Spleen (tissue), 11 donors: ENCODE measurements at regions not wholly inside any gene's neighbourhood (a gene's known extent, or its start where the extent isn't known, plus 50 kb on each side); places are given as distances from the start of the nearest gene placed in this dataset.

Experiments
- DNase-seq: peaks from one replicate; pipeline ENCODE4 v3.0.0-alpha.2; 2020
- H3K27ac ChIP-seq, 8 donors: fragments of 200-600 bp; sonication (generic) in 7 of 8; 1 replicate in 4 of 8; 2 replicates in 4 of 8; pipeline versions ENCODE4 v1.5.0 to v1.8.0; 2016 to 2021; ENCODE audit warnings: inconsistent platforms in 4 of 8, mild to moderate bottlenecking in 4 of 8, moderate library complexity in 1 of 8
- H3K27me3 ChIP-seq, 7 donors: fragments of 200-600 bp; sonication (generic) in 6 of 7; replicated peaks in 1 of 7; 1 replicate in 4 of 7; 2 replicates in 3 of 7; pipeline versions ENCODE4 v1.5.0 to v1.8.0; 2016 to 2021; ENCODE audit warnings: inconsistent platforms in 3 of 7, mild to moderate bottlenecking in 1 of 7
- H3K36me3 ChIP-seq, 6 donors: fragments of 200-600 bp; sonication (generic) in 5 of 6; 1 replicate in 4 of 6; 2 replicates in 2 of 6; pipeline versions ENCODE4 v1.5.0 to v1.8.0; 2016 to 2021; ENCODE audit warnings: inconsistent platforms in 2 of 6
- H3K4me1 ChIP-seq, 6 donors: fragments of 200-600 bp; sonication (generic) in 5 of 6; 1 replicate in 3 of 6; 2 replicates in 3 of 6; pipeline versions ENCODE4 v1.5.0 to v1.8.0; 2016 to 2021; ENCODE audit warnings: inconsistent platforms in 3 of 6
- H3K4me3 ChIP-seq, 8 donors: fragments of 200-600 bp; sonication (generic) in 7 of 8; 1 replicate in 4 of 8; 2 replicates in 4 of 8; pipeline versions ENCODE4 v1.5.0 to v1.8.0; 2016 to 2021; ENCODE audit warnings: inconsistent platforms in 4 of 8, mild to moderate bottlenecking in 4 of 8, moderate library complexity in 2 of 8
- H3K9me3 ChIP-seq, 8 donors: fragments of 200-600 bp; sonication (generic) in 7 of 8; 1 replicate in 4 of 8; 2 replicates in 4 of 8; pipeline versions ENCODE4 v1.5.0 to v1.8.0; 2016 to 2021; ENCODE audit warnings: inconsistent platforms in 4 of 8
- POLR2A ChIP-seq, 3 donors: fragments of 450-650 bp; IDR thresholded peaks; one replicate each; pipeline ENCODE4 v1.5.1; 2017; ENCODE audit warnings: antibody characterized with exemption in 3 of 3, mild to moderate bottlenecking in 1 of 3
- POLR2AphosphoS5 ChIP-seq, 3 donors: sonication (generic); formaldehyde crosslinking; IDR thresholded peaks; one replicate each; pipeline ENCODE4 v1.5.1; 2017; ENCODE audit warnings: antibody characterized with exemption in 3 of 3
- WGBS, 5 donors: extraction: QIAGEN DNeasy Blood & Tissue Kit in 3 of 5; methylation state at CpG; one replicate each; pipeline versions ENCODE4 v1.1.5 to v1.1.7; 2013 to 2018; 5-methylcytosine and 5-hydroxymethylcytosine counted together
- intact Hi-C: fragments of 100-400 bp; cut with DNase I; formaldehyde crosslinking; loops from one replicate; pipeline ENCODE4 v1.15.0; 2023; ENCODE audit warnings: low total_unique reads
- TF ChIP-seq, protein P1 (sequence below), 11 experiments: fragments of 200-600 bp in 7 of 11; fragments of 450-650 bp in 4 of 11; sonication (generic) in 4 of 11; IDR thresholded peaks in 8 of 11; conservative IDR thresholded peaks in 3 of 11; 1 replicate in 7 of 11; 2 replicates in 4 of 11; pipeline versions ENCODE4 v1.4.0 to v1.8.0; 2016 to 2021; ENCODE audit warnings: antibody characterized with exemption in 11 of 11, inconsistent platforms in 4 of 11, mild to moderate bottlenecking in 1 of 11
- donor health status: healthy with polysubstance abuse.
- donor health status: DM: no; HTN: no; CAD: no; lungs with moderate emphysema.
- donor health status: DM: no; HTN: no; CAD: no.
- donor health status: Bipolar disorder and iron deficiency.
- donor health status: healthy.
- donor health status: DM: no; HTN: no; CAD: no.
- donor health status: DM: yes; HTN: yes; CAD: no.

DNA sequence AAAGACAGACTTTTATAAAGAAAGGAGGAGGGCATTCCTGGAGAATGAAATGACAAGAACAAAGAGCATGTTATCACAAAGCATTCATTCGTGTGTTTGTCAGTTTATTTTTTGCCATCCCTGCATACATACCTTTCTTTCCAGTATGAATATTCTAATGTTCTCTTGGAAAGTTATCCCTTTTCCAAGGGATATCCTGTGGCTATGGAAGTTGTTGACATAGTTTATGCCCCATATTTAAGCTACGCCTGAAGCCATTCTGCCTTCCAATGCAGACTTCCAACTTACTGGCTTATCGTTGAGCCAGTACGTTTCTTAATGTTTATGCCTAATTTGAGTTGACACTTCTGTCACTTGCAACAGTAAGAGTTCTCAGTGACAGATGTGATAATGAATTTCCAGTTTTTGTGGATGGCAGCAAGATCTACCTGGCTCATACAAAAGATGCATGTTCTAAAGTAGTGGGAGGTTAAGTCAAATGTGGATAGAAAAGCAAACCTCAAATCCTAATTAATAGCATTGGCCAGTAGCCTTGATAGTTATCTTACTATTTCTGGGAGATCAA lies 133.3 kb upstream of the ANO3 start:
- intact Hi-C loops: no loop called here
- 86 to 90% (median 87%) methylated on average over 4 of the region's 4 CpGs for WGBS, 5 donors
- no peak overlapping the region for H3K4me3 ChIP-seq
- no peak for DNase-seq
- H3K36me3 ChIP-seq: no peaks in the 10 kb centered on the region
- no peaks in the 10 kb centered on the region for H3K4me1 ChIP-seq
- H3K9me3 ChIP-seq: no peaks in the 10 kb centered on the region
- no peak overlapping the region for H3K27ac ChIP-seq
- TF ChIP-seq, protein P1, sequence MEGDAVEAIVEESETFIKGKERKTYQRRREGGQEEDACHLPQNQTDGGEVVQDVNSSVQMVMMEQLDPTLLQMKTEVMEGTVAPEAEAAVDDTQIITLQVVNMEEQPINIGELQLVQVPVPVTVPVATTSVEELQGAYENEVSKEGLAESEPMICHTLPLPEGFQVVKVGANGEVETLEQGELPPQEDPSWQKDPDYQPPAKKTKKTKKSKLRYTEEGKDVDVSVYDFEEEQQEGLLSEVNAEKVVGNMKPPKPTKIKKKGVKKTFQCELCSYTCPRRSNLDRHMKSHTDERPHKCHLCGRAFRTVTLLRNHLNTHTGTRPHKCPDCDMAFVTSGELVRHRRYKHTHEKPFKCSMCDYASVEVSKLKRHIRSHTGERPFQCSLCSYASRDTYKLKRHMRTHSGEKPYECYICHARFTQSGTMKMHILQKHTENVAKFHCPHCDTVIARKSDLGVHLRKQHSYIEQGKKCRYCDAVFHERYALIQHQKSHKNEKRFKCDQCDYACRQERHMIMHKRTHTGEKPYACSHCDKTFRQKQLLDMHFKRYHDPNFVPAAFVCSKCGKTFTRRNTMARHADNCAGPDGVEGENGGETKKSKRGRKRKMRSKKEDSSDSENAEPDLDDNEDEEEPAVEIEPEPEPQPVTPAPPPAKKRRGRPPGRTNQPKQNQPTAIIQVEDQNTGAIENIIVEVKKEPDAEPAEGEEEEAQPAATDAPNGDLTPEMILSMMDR (IDR thresholded peaks at IDR 0.05 in 8 of 11, conservative IDR thresholded peaks at IDR 0.05 in 3 of 11): no peak
- TF ChIP-seq POLR2A (IDR thresholded peaks at IDR 0.05) (no peak), POLR2AphosphoS5 (IDR thresholded peaks at IDR 0.05) (no peak)
- H3K27me3 ChIP-seq: no peaks in the 10 kb centered on the region

DNA sequence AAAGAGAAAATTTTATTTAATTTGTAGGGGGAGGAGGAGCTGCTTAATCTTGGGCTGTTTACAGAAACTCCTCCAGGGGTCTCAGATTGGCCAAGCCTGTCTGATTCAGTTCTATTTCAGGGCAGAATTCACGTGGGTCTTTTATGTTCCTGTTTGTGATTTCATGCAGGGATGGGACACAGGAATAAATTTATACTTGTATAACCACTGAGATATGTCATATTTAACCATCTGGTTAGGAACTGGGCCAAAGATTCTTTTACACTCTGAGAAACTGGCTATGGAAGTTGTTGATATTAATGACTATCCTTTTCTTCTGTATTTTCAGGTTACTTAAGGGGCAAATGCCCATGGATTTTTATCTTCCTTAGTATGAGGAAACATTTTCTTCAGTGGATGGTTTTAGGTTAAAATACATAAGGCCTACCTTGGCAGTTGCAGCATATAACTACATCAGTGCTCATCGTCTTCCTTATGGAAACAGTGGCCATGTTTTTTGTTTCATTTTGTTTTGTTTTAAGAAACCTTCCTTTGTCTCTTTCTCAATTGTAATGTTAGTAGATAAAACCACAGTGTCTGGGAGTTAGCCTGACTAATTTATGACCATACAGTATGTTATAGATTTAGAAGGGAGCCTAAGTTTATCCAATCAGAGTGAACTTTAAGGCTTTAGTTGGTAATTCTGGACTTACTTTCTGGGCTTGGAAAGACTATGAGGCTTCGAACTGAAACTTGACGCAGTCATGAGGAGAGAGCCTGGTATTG lies 132.4 kb upstream of the ANO3 start:
- no peaks in the 10 kb centered on the region for H3K9me3 ChIP-seq
- WGBS, 5 donors: 68 to 82% (median 75%) methylated on average over 4 of the region's 4 CpGs
- H3K36me3 ChIP-seq: no peaks in the 10 kb centered on the region
- no peak for DNase-seq
- H3K4me3 ChIP-seq: no peak overlapping the region
- TF ChIP-seq, protein P1 (IDR thresholded peaks at IDR 0.05 in 8 of 11, conservative IDR thresholded peaks at IDR 0.05 in 3 of 11): no peak
- no peak for TF ChIP-seq POLR2AphosphoS5 (IDR thresholded peaks at IDR 0.05)
- TF ChIP-seq POLR2A (IDR thresholded peaks at IDR 0.05): no peak
- intact Hi-C loops: no loop called here
- H3K27me3 ChIP-seq: no peaks in the 10 kb centered on the region
- H3K27ac ChIP-seq: no peak overlapping the region
- H3K4me1 ChIP-seq: no peaks in the 10 kb centered on the region

DNA sequence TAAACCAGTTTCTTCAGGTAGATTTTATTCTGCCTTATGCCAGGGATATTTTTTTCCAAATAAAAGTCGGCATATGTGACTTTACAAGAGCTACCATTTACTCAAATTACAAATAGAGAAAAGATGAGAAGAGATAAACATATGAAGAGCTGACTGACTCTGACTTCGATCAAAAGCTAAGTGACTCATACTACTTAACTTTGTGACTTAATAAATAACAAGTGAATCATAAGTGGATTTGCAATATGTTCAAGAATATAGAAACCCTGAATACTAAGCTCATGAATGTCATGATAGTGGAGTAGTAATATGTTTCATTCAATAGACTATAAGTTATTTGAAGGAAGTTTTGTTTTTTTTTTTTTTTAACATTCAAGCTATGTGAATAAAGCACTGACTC lies 130.5 kb upstream of the ANO3 start:
- Histone ChIP-seq H3K4me3 (no peak overlapping the region), H3K4me1 (no peaks in the 10 kb centered on the region), H3K36me3 (no peaks in the 10 kb centered on the region), H3K9me3 (no peaks in the 10 kb centered on the region), H3K27me3 (no peaks in the 10 kb centered on the region), H3K27ac (no peak overlapping the region)
- intact Hi-C loops: no loop called here
- 79 to 97% (median 82%) methylated on average over 2 of the region's 2 CpGs for WGBS, 5 donors
- TF ChIP-seq, protein P1 (IDR thresholded peaks at IDR 0.05 in 8 of 11, conservative IDR thresholded peaks at IDR 0.05 in 3 of 11): no peak
- TF ChIP-seq POLR2A (IDR thresholded peaks at IDR 0.05) (no peak), POLR2AphosphoS5 (IDR thresholded peaks at IDR 0.05) (no peak)
- DNase-seq: no peak

DNA sequence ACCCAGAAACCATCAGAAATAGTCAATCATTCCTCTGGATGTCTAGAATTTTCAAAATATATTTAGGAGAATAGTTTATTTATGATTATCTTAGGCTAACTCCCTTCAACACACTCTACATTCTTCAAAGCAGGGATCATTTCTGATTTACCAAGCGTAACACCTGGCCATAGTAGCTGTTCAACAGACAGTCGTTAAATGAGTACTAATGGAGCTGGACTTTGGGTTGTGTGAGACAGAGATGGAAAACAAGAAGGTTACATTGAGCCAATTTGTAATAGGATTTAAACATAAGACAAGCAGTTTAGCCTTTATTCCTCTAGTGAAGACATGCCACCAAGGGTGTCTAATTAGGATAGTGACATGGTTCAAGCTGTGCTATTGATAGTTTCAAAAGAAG lies 129.2 kb upstream of the ANO3 start:
- DNase-seq: no peak
- 79 to 98% (median 92%) methylated on average over 2 of the region's 2 CpGs for WGBS, 5 donors
- H3K27me3 ChIP-seq: no peaks in the 10 kb centered on the region
- no peak overlapping the region for H3K27ac ChIP-seq
- H3K4me3 ChIP-seq: no peak overlapping the region
- no peaks in the 10 kb centered on the region for H3K9me3 ChIP-seq
- H3K36me3 ChIP-seq: no peaks in the 10 kb centered on the region
- TF ChIP-seq, protein P1 (IDR thresholded peaks at IDR 0.05 in 8 of 11, conservative IDR thresholded peaks at IDR 0.05 in 3 of 11): no peak
- no peak for TF ChIP-seq POLR2AphosphoS5 (IDR thresholded peaks at IDR 0.05)
- no peak for TF ChIP-seq POLR2A (IDR thresholded peaks at IDR 0.05)
- intact Hi-C loops: no loop called here
- no peaks in the 10 kb centered on the region for H3K4me1 ChIP-seq
